GM13976 (cell line): ENCODE measurements at regions not wholly inside any gene's neighbourhood (a gene's known extent, or its start where the extent isn't known, plus 50 kb on each side); places are given as distances from the start of the nearest gene placed in this dataset.
A peak's percentile ranks its signal among the peaks of the same experiment; 100 is the strongest.

Source experiments
- DNase-seq: peaks from one replicate; pipeline ENCODE4 v3.0.0; 2012; ENCODE audit warnings: low spot score
- CTCF ChIP-seq: IDR thresholded peaks from 2 replicates; pipeline ENCODE4 v1.5.1; 2012; ENCODE audit warnings: borderline replicate concordance, mild to moderate bottlenecking; ENCODE audit not compliant: insufficient read depth; ENCODE audit errors: extremely low read depth, missing control alignments, control extremely low read depth
- in situ Hi-C: fragments of 300-500 bp; cut with MboI; formaldehyde crosslinking; loops from one replicate; pipeline ENCODE4 v1.12.0; 2022; ENCODE audit warnings: low sequenced_read_pairs, mixed read lengths, inconsistent platforms; ENCODE audit not compliant: unreplicated experiment

GRCh38 chr11:109745996-109746625, 324.1 kb downstream of the C11orf87 start:
- no peak for TF ChIP-seq CTCF
- in situ Hi-C loops = no loop called here
- no peak for DNase-seq

- DNase-seq = peak; percentile 2
- in situ Hi-C loops = no loop called here
- no peak for TF ChIP-seq CTCF
Measured at GRCh38 chr11:109747839-109748238, 325.8 kb downstream of the C11orf87 start.

- TF ChIP-seq CTCF = no peak
- no peak for DNase-seq
- in situ Hi-C loops = no loop called here
Measured at GRCh38 chr11:109749476-109749875, 327.5 kb downstream of the C11orf87 start.

- no peak for DNase-seq
- no peak for TF ChIP-seq CTCF
- in situ Hi-C loops = no loop called here
Measured at GRCh38 chr11:109750964-109751363, 329.0 kb downstream of the C11orf87 start.

GRCh38 chr11:109752212-109752825, 330.3 kb downstream of the C11orf87 start:
- in situ Hi-C loops = no loop called here
- no peak for TF ChIP-seq CTCF
- DNase-seq = no peak

GRCh38 chr11:109756521-109756920, 334.5 kb downstream of the C11orf87 start:
- in situ Hi-C loops = no loop called here
- no peak for TF ChIP-seq CTCF
- DNase-seq = no peak
